ENCODE measurements at regions not wholly inside any gene's neighbourhood (a gene's known extent, or its start where the extent isn't known, plus 50 kb on each side); places are given as distances from the start of the nearest gene placed in this dataset.

DNA sequence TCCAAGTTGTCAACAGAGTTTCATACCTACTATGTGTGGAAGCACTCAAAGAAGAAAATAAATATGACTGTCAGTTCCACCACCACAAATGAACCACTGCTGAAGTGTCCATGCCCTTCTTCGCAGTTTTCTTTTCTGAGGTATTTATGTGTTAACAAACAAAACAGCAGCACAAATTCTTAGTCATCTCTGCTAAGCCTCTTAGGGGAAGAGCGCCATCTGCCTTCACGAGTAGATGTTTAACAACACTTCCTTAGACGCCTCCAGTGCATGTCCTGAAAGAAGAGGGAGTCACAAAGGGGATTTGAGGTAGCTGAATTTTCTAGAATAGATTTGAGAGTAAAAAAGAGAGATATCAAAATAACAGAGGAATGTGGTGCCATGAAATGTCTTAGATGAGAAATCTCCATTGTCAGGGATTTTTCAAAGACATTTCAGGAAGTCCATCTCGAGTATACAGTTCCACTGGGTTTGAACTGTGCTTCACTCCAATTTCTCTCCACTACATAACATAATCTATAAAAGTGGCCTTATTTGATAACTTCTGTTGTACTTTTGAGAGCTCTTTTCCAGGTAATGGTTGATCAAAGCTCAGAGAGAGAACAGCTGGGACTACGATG lies 775.3 kb upstream of the POM121L12 start:
- CTCF ChIA-PET, result no interaction called here
- Mint-ChIP-seq H3K4me1 (ENCODE audit: low read depth, unreplicated experiment) (no peaks in the 10 kb centered on the region), H3K9me3 (ENCODE audit: low read depth, unreplicated experiment) (peaks cover 26% of the 10 kb centered on the region), H3K36me3 (ENCODE audit: insufficient read depth, unreplicated experiment) (no peaks in the 10 kb centered on the region), H3K27me3 (ENCODE audit: unreplicated experiment) (no peaks in the 10 kb centered on the region), H3K4me3 (ENCODE audit: low read depth, unreplicated experiment) (no peak overlapping the region), H3K27ac (ENCODE audit: unreplicated experiment) (no peak overlapping the region)
- intact Hi-C loops (cut with micrococcal nuclease; ENCODE audit: unreplicated experiment), result no loop called here
- TF ChIP-seq, protein P1, sequence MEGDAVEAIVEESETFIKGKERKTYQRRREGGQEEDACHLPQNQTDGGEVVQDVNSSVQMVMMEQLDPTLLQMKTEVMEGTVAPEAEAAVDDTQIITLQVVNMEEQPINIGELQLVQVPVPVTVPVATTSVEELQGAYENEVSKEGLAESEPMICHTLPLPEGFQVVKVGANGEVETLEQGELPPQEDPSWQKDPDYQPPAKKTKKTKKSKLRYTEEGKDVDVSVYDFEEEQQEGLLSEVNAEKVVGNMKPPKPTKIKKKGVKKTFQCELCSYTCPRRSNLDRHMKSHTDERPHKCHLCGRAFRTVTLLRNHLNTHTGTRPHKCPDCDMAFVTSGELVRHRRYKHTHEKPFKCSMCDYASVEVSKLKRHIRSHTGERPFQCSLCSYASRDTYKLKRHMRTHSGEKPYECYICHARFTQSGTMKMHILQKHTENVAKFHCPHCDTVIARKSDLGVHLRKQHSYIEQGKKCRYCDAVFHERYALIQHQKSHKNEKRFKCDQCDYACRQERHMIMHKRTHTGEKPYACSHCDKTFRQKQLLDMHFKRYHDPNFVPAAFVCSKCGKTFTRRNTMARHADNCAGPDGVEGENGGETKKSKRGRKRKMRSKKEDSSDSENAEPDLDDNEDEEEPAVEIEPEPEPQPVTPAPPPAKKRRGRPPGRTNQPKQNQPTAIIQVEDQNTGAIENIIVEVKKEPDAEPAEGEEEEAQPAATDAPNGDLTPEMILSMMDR (IDR thresholded peaks at IDR 0.05; ENCODE audit: unreplicated experiment), result no peak
- no peak for DNase-seq
- no TSS peak for BruUV-seq (replicated peaks)

DNA sequence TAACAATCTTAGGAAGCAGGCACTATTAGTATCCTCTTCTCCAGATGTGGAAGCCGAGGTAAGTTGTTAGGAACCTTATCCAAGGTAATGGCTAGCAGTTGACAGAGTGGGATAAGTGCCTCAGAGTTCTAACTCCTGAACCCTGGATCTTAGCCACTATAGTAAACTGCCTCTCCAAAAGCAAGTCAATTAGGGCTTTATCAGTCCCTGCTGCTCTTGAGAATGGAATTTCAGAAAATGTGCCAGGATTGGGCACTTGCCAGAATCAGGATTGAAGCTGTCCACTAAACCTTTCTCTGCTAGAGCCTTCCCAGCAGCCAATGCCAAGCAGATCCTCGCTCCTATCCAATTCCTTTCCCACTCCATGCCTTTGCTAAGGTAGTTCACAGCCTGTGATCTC lies 777.5 kb upstream of the POM121L12 start:
- no peak overlapping the region for H3K4me3 Mint-ChIP-seq (ENCODE audit: low read depth, unreplicated experiment)
- no TSS peak for BruUV-seq (replicated peaks)
- no peak for DNase-seq
- no peak overlapping the region for H3K27ac Mint-ChIP-seq (ENCODE audit: unreplicated experiment)
- CTCF ChIA-PET, result no interaction called here
- no peaks in the 10 kb centered on the region for H3K4me1 Mint-ChIP-seq (ENCODE audit: low read depth, unreplicated experiment)
- H3K9me3 Mint-ChIP-seq (ENCODE audit: low read depth, unreplicated experiment), result peaks cover 22% of the 10 kb centered on the region
- intact Hi-C loops (cut with micrococcal nuclease; ENCODE audit: unreplicated experiment), result no loop called here
- no peaks in the 10 kb centered on the region for H3K27me3 Mint-ChIP-seq (ENCODE audit: unreplicated experiment)
- no peaks in the 10 kb centered on the region for H3K36me3 Mint-ChIP-seq (ENCODE audit: insufficient read depth, unreplicated experiment)
- TF ChIP-seq, protein P1 (IDR thresholded peaks at IDR 0.05; ENCODE audit: unreplicated experiment), result no peak

DNA sequence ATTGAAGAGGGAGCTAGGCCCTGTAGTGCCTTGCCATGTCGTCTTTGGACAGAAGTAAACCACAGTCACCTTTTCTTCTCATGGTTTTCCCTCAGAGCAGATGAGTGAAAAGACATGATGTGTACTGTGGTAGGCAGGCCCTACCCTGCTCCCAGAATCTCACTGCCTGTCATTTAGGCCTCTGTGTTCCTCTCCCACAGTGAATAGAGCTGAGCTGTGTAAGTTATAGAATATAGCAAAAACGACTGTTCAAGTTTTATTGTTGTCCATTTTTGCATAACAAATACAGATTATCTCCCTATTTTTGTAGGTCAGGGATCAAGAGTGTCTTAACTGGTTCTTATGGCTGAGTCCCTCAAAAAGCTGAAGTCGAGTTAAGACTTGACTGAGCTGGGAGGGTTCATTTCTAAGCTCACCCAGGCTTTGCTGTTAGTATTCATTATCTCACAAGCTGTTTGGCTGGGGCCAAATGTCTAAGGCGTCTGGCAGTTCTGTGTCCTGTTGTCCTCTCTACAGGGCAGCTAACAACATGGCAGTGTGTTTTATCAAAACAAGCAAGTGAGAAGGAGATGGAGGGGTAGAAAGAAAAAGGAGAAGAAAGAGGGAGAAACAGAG lies 780.9 kb upstream of the POM121L12 start:
- intact Hi-C loops (cut with micrococcal nuclease; ENCODE audit: unreplicated experiment), result no loop called here
- BruUV-seq (replicated peaks), result no TSS peak
- H3K36me3 Mint-ChIP-seq (ENCODE audit: insufficient read depth, unreplicated experiment), result no peaks in the 10 kb centered on the region
- TF ChIP-seq, protein P1 (IDR thresholded peaks at IDR 0.05; ENCODE audit: unreplicated experiment), result no peak
- H3K27ac Mint-ChIP-seq (ENCODE audit: unreplicated experiment), result no peak overlapping the region
- no peak overlapping the region for H3K4me3 Mint-ChIP-seq (ENCODE audit: low read depth, unreplicated experiment)
- H3K4me1 Mint-ChIP-seq (ENCODE audit: low read depth, unreplicated experiment), result no peaks in the 10 kb centered on the region
- CTCF ChIA-PET, result no interaction called here
- no peaks in the 10 kb centered on the region for H3K27me3 Mint-ChIP-seq (ENCODE audit: unreplicated experiment)
- H3K9me3 Mint-ChIP-seq (ENCODE audit: low read depth, unreplicated experiment), result peaks cover 19% of the 10 kb centered on the region
- DNase-seq, result no peak

DNA sequence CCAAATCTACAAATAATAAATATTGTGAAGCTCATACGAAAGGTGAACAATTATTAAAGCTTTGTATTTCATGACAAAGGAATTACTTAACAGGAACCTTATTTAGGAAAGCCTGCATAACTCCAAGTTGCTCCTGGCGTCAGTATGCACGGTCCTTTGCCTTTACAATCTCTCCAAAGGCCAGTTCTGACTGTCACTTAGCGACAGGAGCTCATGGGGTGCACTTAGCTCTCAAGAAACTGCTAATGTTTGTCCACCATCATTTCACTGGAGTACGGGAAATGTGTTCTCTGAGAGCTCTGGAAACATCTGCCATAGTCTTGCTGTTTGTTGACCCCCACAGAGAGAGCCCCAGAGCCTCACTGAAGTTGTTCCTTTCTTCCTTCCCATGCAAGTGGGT lies 781.5 kb upstream of the POM121L12 start:
- no peak for DNase-seq
- Mint-ChIP-seq H3K4me1 (ENCODE audit: low read depth, unreplicated experiment) (no peaks in the 10 kb centered on the region), H3K27me3 (ENCODE audit: unreplicated experiment) (no peaks in the 10 kb centered on the region), H3K4me3 (ENCODE audit: low read depth, unreplicated experiment) (no peak overlapping the region), H3K9me3 (ENCODE audit: low read depth, unreplicated experiment) (peaks cover 21% of the 10 kb centered on the region), H3K36me3 (ENCODE audit: insufficient read depth, unreplicated experiment) (no peaks in the 10 kb centered on the region), H3K27ac (ENCODE audit: unreplicated experiment) (no peak overlapping the region)
- no TSS peak for BruUV-seq (replicated peaks)
- TF ChIP-seq, protein P1 (IDR thresholded peaks at IDR 0.05; ENCODE audit: unreplicated experiment), result no peak
- CTCF ChIA-PET, result no interaction called here
- intact Hi-C loops (cut with micrococcal nuclease; ENCODE audit: unreplicated experiment), result no loop called here

All from Calu3 (cell line).